Fibroblast of skin of right quadriceps (primary cell): ENCODE measurements at regions not wholly inside any gene's neighbourhood (a gene's known extent, or its start where the extent isn't known, plus 50 kb on each side); places are given as distances from the start of the nearest gene placed in this dataset.
"Not testable (repeated sequence)": the region's sequence is repeated elsewhere in the genome, so short reads cannot be mapped to it uniquely, and the experiment has no call there.

Source experiments
- DNase-seq: peaks from one replicate; pipeline ENCODE4 v3.0.0-alpha.2; 2013

DNA sequence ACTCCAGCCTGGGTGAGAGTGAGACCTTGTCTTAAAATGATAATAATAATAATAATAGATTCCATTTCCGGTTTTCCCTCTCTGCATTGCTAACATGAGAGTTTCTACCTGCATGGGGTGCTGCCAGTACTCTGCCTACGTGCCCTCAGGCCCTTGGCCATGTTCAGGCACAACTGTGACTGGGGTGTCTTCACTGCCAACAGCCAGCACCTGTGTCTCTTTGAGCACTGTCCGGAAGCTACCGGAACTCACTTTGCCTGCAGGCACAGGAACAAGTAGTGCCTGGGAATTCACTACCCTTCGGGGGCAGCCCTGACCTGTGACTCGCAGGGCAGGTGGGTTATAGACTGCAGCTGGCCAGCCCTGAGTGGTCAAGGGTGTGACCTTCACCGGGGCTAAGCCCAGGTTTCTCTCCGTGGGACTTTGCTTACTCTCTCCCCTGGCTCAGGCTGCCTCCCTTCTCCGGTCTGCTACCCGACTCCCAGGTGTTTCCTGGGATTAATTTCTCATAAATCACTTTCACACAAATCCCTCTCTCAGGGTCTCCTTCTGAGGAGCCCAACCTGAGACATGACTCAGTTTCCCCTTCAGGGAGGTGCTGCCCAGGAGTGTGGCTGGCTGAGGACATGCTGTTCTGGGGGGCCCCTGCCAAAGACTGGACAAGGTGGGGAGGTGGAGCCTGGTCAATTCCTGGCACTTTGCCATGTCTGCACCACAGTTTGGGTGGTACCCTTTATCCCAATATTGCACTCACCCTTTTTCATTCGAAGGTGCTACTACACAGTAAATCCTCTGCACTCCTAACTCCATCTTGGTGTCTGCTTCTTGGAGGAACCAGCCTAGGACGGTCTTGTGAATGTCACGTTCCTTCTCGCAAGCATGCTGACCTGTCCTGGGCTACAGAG lies 79.5 kb upstream of the RALGAPA2 start:
- no peak for DNase-seq

DNA sequence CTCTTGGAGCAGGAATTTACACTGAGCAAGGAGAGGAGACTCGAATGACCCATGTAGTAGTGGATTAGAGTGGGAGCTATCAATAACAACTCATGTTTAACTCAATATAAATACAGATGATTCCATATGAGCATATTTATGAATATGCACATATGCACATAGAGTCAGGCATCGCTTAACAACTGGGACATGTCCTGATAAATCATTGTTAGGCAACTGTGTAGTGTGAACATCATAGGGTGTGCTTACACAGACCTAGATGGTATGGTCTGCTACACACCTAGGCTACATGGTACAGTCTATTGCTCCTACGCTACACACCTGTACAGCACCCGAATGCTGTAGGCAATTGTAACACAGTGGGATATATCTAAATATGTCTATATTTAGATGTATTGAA lies 75.9 kb upstream of the RALGAPA2 start:
- DNase-seq = no peak

DNA sequence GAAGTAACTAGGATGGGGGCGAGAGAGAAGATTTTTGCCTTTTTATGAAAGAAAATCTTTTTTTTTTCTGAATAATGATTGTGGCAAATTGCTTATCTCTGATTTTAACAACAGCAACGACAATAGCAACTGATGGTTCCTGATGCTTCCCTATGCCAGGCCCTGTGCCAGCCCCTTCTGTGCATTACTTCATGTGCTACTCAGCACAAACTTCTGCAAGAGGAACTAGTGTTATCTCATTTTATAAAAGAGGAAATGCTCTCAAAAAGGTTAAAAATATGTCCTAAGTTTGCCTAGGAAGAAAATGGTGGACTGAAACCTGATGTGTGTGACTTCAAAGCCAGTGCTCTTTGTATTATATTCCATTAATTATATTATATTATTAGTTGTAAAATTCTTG lies 74.0 kb upstream of the RALGAPA2 start:
- no peak for DNase-seq

GRCh38 chr20:20785226-20785625 lies 72.8 kb upstream of the RALGAPA2 start:
- no peak for DNase-seq

DNA sequence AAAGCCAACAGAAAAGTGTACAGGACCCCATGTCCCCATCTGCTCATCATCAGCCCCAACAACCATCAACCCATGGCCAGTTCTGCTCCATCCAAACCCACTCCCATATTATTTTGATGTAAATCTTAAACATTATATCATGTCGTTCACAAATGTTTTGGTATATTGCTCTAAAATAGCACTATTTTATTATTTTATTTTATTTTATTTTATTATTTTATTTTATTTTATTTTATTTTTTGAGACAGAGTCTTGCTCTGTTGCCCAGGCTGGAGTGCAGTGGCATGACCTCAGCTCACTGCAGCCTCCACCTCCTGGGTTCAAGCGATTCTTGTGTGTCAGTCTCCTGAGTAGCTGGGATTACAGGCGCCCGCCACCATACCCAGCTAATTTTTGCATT lies 72.0 kb upstream of the RALGAPA2 start:
- DNase-seq = not testable (repeated sequence)

GRCh38 chr20:20783450-20783849 lies 71.0 kb upstream of the RALGAPA2 start:
- DNase-seq = no peak

- no peak for DNase-seq
Measured at GRCh38 chr20:20782755-20783154, 70.3 kb upstream of the RALGAPA2 start.

GRCh38 chr20:20782231-20782630 lies 69.8 kb upstream of the RALGAPA2 start:
- no peak for DNase-seq

DNA sequence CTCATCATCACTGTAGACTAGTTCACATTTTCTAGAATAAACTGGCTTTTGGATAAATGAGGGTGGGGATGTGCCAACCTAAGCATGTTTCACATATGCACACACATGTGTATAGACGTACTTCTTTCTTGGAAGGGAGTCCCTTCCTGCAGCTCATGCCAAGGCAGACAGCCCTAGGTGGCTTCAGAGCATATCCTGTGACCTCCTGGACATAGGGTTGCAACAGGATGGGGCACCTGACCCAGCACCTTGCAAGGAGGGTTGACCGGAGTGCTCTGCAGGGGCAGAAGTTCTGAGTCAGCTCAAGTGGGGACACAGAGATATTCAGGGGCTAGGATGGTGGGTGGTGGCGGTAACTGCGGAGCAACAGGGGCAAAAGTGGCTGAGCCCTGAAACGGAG lies 68.6 kb upstream of the RALGAPA2 start:
- DNase-seq = no peak

- DNase-seq = no peak
Measured at GRCh38 chr20:20780127-20780824, 67.8 kb upstream of the RALGAPA2 start.

DNA sequence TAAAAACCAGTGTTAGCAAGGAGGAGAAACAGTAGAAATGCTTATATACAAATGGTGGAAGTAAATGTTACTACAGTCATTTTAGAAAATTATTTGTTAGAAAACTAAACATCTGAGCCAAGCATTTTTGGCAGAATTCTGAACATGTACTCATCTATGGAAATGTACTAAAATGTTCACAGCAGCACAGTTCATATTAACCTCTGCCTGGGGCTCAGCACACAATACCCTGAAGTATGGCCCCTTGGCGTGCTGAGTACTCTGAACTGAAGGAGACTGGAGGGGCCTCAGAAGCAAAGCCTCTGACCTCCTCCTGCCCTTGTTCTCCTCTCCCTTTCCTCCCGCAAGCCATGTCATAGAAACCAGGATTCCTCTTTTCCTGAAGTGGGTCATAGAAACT lies 66.2 kb upstream of the RALGAPA2 start:
- no peak for DNase-seq

- no peak for DNase-seq
Measured at GRCh38 chr20:20772497-20773085, 60.1 kb upstream of the RALGAPA2 start.

DNA sequence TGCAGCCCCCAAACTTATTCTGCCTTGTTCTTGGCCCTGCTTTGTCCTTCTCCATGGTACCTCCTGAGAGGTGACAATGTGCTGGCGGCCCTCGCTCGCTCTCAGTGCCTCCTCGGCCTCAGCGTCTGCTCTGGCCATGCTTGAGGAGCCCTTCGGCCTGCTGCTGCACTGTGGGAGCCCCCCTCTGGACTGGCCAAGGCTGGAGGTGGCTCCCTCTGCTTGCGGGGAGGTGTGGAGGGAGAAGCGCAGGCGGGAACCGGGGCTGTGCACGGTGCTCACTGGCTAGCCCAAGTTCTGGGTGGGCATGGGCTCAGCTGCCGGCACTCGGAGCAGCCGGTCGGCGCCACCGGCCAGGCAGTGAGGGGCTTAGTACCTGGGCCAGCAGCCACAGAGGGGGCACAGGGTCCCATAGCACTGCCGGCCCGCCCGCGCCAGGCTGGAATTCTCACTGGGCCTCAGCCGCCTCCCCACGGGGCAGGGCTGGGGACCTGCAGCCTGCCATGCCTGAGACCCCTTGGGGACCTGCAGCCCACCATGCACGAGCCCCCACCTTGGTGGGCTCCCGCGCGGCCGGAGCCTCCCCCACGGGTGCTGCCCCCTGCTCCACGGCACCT lies 55.9 kb upstream of the RALGAPA2 start:
- DNase-seq = no peak

DNA sequence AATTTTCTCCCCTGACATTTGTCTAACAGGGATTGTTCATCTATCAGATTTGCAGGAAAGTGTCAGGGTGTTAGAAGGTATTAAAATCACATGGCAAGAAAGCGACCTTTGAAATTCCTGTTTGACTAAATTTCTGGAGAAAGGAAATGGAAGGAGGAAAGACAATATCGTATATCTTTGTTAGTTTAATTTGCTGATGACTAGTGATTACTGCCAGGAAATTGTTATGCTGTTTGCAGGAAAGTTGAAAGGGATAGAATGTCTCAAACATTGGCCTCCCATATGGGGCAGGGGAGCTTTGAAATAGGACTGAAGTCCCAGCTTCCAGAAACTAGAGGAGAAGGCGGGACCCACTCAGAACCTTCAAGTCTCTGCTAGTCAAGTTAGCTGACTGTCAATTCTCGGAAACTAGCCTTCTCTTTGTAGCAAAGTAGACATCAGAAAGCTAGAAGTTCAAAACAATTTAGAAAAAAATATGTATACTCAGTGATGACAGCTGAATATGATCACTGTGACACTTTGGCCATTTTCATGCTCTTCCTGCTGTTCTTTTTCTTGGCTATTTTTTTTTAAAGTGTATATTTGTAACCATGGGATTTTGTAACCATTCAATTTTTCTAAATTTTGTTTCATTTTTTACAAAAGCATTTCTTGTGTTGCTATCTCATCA lies 53.4 kb upstream of the RALGAPA2 start:
- DNase-seq = no peak

GRCh38 chr20:20763650-20764049 lies 51.2 kb upstream of the RALGAPA2 start:
- no peak for DNase-seq
